Epithelial cell of esophagus (primary cell): ENCODE measurements at regions not wholly inside any gene's neighbourhood (a gene's known extent, or its start where the extent isn't known, plus 50 kb on each side); places are given as distances from the start of the nearest gene placed in this dataset.

Source experiments
- DNase-seq: peaks from one replicate; pipeline ENCODE4 v3.0.0; 2010; ENCODE audit warnings: low read depth
- H3K4me3 ChIP-seq: 2 replicates; pipeline ENCODE4 v1.5.1; 2011; ENCODE audit warnings: mild to moderate bottlenecking, low read length, control low read depth
- TF ChIP-seq, protein P1 (sequence below): IDR thresholded peaks from 2 replicates; pipeline ENCODE4 v1.5.1; 2011; ENCODE audit warnings: low read depth, mild to moderate bottlenecking, low read length, control low read depth, inconsistent platforms; ENCODE audit not compliant: insufficient read depth; ENCODE audit errors: missing control alignments

DNA sequence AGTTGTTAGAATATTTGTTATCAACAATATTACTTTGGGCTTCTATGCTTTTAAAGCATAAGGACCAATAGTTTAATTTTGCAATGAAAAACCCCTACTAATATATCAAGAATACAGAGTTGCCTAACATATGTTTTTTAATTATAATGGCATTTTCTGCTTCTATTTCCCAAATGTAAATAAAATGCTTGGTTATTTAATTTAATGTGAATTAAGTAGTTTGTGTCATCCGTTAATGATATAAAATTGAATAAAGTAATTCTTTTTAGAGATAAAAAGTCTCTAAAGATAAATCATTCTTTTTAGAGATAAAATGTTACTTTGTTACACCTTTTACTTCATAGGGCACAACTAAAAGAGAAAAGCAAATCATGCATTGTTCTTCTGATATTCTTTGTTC lies 583.7 kb upstream of the ADGRL2 start:
- TF ChIP-seq, protein P1, sequence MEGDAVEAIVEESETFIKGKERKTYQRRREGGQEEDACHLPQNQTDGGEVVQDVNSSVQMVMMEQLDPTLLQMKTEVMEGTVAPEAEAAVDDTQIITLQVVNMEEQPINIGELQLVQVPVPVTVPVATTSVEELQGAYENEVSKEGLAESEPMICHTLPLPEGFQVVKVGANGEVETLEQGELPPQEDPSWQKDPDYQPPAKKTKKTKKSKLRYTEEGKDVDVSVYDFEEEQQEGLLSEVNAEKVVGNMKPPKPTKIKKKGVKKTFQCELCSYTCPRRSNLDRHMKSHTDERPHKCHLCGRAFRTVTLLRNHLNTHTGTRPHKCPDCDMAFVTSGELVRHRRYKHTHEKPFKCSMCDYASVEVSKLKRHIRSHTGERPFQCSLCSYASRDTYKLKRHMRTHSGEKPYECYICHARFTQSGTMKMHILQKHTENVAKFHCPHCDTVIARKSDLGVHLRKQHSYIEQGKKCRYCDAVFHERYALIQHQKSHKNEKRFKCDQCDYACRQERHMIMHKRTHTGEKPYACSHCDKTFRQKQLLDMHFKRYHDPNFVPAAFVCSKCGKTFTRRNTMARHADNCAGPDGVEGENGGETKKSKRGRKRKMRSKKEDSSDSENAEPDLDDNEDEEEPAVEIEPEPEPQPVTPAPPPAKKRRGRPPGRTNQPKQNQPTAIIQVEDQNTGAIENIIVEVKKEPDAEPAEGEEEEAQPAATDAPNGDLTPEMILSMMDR = no peak
- no peak for DNase-seq

DNA sequence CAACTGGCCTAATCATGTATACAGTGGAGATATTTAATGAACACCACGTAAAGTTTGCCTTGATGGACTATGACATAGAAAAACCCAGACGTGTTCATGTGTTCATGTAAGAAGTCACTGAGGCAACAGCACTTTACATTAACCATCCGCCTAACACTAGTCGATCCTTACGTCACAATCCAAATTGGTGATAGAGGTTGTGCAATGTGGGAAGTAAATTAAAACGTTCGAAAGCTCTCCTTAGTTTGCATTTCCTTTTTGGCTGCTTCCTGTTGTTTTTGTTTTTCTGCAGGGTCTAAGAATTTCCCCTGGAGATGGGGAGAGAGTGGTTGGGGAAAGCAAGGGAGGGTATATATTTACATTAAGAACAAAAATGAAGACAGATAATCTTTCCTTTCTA lies 587.5 kb upstream of the ADGRL2 start:
- no peak overlapping the region for H3K4me3 ChIP-seq
- DNase-seq = no peak
- TF ChIP-seq, protein P1 = no peak

More for the DNA sequence above, 583.7 kb upstream of the ADGRL2 start:
- H3K4me3 ChIP-seq = no peak overlapping the region

DNA sequence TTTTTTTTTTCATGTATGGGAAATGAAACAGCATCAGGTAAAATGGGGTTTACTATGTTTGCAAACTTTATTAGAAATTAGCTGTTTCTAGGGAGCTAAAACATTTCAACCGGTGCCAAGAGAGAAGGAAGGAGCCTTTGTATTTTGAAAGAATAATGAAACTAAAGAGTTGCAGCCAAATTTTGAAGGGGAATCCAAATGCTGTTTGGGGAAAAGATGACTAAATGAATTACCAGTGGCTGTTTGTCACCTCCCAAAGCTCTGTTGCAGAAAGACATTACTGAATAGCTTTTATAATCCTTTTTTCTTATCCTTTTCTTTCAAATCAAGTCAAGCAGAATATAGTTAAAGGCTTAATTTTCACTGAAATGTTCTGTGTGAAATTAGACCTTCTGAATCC lies 591.3 kb upstream of the ADGRL2 start:
- DNase-seq = no peak
- no peak overlapping the region for H3K4me3 ChIP-seq
- TF ChIP-seq, protein P1 = no peak

DNA sequence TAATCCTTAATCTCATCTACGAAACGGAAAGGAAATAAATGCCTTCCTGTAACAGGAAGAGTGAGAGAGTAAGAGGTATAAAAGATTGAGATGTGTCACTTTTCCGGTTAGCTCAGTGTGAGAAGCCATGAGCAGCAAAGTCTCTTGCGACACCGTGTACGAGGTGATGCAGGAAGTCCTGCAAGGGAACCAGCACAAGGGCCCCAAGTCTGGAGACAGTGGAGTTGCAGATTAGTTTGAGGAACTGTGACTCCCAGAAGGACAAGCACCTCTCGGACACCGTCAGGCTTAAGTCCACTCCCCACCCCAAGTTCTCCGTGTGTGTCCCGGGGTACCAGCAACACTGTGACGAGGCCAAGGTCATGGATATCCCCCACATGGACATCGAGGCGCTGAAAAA lies 592.3 kb upstream of the ADGRL2 start:
- peak; percentile 16 for DNase-seq
- H3K4me3 ChIP-seq = no peak overlapping the region
- TF ChIP-seq, protein P1 = no peak

DNA sequence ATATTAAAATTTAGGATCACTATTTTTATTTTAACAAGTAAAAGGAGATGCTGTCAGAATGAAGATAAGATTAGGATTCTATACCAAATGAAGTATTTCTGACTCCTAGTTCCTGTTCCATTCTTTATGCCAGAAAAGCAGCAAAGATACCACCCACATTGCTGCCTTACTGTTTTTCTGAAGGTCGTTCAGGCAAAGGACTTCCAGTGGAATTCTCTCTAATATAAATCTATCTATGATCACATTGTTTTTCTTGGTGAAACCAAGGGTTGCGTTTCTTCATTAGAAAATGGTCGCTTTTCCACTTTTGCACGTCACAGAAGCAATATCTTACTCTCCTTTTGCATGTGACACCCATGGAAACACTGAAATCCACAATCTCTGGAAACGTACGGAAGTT lies 594.8 kb upstream of the ADGRL2 start:
- H3K4me3 ChIP-seq = no peak overlapping the region
- TF ChIP-seq, protein P1 = no peak
- no peak for DNase-seq

DNA sequence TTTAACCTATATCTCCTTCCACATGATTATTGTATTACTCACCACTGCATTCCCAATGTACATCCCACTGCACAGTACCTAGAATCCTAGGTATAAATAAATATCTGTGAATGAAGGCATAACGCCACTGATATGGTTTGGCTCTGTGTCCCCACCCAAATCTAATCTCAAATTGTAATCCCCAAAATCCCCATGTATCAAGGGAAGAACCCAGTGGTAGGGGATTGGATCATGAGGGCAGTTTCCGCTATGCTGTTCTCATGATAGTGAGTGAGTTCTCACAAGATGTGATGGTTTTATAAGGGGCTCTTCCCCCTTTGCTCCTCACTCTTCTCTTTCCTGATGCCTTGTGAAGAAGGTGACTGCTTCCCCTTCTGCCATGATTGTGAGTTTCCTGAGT lies 599.0 kb upstream of the ADGRL2 start:
- no peak overlapping the region for H3K4me3 ChIP-seq
- TF ChIP-seq, protein P1 = no peak
- DNase-seq = no peak

DNA sequence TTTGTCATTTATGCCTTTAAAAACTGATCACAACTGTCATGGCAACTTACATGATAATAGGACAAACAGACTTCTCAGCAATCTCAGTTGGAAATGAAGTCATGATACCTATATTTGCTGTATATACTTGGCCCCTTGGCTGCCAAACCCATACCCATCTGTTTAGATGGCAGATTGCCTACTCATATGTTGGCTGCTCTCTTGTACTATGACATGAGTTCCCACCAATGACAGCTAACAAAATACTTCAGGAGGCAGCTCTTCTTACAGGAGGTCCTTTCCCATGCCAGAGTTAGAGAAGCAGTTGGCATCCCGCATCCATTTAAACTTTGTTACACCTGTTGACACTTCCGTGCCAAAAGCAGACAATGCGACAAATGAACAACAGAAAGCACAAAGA lies 603.1 kb upstream of the ADGRL2 start:
- DNase-seq = no peak
- TF ChIP-seq, protein P1 = no peak
- no peak overlapping the region for H3K4me3 ChIP-seq
